HG03095 (cell line): ENCODE measurements at regions not wholly inside any gene's neighbourhood (a gene's known extent, or its start where the extent isn't known, plus 50 kb on each side); places are given as distances from the start of the nearest gene placed in this dataset.
A peak's percentile ranks its signal among the peaks of the same experiment; 100 is the strongest.

Experiments used
- ATAC-seq: cut with Tn5 transposase; IDR thresholded peaks from one replicate; pipeline ENCODE4 v1.9.1; 2021; ENCODE audit warnings: moderate library complexity; ENCODE audit not compliant: unreplicated experiment

- no peak for ATAC-seq
These were observed 588.2 kb downstream of the INHBA start for GRCh38 chr7:41114691-41115090.

DNA sequence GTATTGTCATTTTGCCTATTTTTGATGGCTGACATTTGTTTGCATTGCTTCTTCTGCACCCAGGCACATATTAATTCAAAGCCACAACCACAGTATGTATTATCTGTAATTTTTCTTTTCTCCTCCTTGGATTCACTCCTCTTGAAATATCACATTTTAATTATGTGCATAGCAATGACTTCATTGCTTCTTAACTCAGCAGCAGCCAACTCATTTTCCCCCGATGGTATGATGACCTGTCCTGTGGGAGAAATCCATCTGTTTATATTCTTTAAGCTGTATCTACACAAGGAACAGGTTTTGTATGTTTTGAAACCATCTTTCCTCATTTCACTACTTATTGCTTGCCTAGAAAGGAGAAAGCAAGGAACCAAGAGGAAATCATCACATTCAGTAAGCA is 588.8 kb downstream of the INHBA start:
- ATAC-seq = no peak

DNA sequence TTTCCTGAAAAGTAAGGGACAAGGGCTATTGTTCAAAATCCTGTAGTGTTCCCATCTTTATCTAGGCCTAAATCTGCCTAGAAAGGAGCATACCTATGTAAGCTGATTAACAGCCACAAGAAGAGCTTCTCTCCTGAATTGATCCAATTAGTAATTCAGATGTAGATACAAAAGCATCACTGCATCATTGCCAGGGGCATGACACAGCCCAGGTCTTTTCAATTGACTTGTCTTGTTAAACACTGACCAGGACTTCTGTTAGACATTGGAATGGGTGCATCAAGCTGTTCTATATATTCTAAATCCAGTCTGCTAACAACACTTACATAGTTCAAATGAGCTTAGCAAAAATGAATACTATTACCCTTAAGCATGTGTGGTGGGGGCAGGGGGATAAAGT is 589.2 kb downstream of the INHBA start:
- ATAC-seq = no peak

GRCh38 chr7:41110186-41110585 is 592.7 kb downstream of the INHBA start:
- no peak for ATAC-seq

GRCh38 chr7:41108821-41109220 is 594.1 kb downstream of the INHBA start:
- ATAC-seq = no peak

GRCh38 chr7:41107938-41108448 is 594.9 kb downstream of the INHBA start:
- ATAC-seq = no peak

DNA sequence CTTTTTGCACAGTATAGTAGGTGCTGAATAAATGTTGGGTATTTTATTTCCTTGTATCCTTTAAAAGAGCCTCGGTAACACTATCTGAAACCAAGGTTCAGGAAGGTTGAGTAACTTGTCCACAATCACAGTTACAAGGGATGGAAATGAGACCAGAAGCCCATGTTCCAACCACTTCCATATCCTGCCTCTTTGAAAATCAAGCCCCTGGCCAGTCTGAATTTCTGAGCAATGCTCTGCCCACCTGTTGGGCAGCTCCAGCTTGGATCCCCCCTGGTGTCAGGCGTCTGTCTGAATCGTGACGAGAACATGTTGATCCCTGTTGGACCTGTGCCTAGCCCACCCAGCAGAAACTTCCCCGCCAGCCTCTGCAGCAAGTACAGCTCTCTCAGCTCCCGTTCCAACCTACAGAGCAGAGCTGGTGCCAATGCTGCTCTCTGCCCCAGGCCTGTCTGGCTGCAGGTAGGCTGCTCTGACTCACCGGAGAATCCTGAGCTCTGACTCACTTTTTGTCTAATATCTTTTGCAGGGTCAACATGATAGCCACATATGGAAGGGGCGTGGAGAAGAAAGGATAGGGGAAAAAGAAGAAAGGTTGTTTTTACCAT is 595.5 kb downstream of the INHBA start:
- ATAC-seq = no peak

GRCh38 chr7:41104631-41105030 is 598.3 kb downstream of the INHBA start:
- no peak for ATAC-seq

GRCh38 chr7:41103331-41103730 is 599.6 kb downstream of the INHBA start:
- ATAC-seq = peak; percentile 68

DNA sequence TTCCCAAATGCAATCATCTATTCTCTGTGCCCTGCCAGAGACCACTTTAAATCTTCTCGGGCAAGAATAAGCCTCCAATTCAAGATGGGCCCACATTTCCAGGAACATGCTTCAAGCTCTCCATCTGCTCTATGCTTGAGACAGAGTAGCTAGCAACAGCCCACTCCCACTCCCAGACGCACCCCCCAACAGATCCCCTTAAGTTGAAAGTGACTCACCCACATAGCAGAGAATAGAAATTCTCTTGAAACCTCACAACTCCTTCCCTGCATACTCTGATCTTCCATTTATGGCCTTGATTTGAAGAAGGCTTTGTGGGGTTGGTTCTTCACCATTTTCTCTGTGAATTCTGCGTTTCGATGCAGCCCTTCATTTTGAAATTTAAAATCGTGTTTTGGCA is 604.0 kb downstream of the INHBA start:
- no peak for ATAC-seq

GRCh38 chr7:41098402-41098801 is 604.5 kb downstream of the INHBA start:
- no peak for ATAC-seq

DNA sequence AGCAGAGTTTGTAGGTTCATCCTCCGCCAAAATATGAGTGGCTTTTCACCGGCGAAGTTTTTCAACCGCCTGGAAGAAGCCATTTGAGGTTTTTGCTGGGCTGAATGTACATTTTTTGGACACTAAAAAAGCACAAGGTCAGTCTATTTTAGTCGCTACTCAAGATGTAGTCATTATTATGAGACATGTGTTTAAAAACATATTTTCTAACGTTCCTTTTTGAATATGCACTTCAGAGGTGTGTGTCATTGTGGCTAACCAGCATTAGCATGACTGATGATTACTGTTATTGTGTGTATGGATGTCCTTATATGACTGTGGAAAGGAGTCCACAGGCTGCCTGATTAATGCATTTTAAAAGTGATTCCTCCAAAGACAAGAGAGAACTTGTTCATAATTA is 605.4 kb downstream of the INHBA start:
- no peak for ATAC-seq

DNA sequence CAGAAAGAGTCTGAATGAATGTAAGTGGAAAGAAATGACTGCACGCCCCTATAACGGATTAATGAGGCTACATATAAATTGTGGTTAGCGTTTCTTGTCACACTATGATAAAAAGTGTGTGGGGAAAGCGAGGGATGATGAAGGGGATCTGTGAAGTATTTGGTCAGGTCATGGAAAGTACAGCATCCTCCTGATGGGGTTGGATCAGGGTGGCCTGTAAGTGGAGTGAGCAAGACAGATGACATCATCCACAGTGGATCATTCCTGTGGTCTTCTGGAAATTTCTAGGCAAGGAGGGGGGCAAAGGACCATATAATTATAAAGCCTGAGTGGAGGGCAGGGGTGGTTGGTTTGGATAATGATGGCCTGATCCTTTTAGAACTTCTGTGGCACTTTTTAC is 606.0 kb downstream of the INHBA start:
- no peak for ATAC-seq

DNA sequence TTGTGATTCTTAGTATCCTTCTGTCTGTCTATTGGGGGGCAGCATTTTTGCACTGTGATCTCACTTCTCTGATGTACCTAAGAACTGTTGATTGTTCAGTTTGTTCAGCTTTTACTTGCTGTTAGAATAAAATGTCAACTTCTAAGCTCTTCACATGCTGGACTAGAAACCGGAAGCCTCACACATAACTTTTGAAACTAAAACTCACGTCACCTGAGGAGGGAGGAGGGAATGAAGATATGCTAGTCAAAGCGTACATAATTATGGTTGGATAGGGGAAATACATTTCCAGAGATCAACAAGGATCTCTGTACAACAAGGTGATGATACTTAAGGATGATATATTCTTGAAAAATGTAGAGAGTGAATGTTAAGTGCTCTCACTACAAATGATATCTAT is 609.7 kb downstream of the INHBA start:
- ATAC-seq = no peak

GRCh38 chr7:41085244-41085643 is 617.6 kb downstream of the INHBA start:
- ATAC-seq = no peak

GRCh38 chr7:41084381-41084780 is 618.5 kb downstream of the INHBA start:
- no peak for ATAC-seq

DNA sequence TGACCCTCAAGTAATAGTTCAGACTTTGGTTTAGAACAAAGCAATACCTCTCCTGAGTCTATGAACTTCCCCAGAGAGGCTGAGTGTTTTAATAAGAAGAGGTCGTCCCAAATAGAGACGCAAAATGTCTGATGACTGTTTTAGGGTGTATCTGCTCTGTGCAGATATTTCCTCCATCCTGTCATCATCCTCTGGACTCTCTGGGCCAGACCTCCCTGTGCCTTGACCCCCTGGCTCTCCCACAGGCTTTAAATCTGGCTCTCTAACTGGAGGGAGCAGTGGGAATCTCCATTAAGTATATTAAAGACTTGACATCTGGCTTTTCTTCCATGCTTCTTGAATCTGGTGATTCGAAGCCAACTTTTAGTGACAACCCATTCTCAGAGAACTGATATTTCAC is 633.3 kb downstream of the INHBA start:
- no peak for ATAC-seq

DNA sequence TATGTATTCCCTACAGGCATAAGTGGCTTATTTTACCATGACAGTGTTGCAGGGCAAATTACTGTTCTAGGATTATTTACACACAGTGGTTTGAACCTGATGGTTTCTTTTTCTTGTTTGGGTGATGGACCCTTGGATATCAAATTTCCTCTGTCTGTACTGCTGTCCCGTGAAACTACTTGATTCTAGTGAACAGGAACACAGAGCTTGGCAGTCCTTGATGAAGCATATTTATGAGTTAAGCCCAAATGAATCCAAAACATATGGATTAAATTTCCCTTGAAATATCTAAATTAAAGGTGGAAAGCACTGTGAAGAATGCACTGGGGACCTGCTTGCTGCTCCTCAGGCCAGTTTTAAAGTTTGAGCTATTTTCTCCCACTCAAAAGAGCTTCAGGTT is 635.3 kb downstream of the INHBA start:
- no peak for ATAC-seq

- no peak for ATAC-seq
These were observed 637.2 kb downstream of the INHBA start for GRCh38 chr7:41065663-41066062.

GRCh38 chr7:41063116-41063515 is 639.8 kb downstream of the INHBA start:
- no peak for ATAC-seq

DNA sequence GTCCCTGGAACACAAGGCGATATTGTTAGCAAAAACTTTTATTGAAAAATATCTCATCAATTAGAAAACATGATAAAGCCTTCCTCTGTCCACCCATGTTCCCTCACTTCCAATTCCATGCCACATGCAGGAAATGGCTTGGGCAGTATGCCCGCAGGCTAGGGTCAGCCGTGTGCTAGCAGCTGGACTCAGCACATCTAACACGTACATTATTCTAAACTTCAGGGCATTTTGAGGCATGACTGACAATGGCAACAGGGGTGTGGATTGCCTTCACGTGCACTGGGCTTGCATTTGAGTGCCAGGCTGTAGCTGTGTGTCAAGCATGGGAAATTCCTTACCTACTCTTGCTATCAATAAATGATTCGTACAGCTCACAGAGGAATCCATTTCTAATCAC is 642.1 kb downstream of the INHBA start:
- no peak for ATAC-seq

DNA sequence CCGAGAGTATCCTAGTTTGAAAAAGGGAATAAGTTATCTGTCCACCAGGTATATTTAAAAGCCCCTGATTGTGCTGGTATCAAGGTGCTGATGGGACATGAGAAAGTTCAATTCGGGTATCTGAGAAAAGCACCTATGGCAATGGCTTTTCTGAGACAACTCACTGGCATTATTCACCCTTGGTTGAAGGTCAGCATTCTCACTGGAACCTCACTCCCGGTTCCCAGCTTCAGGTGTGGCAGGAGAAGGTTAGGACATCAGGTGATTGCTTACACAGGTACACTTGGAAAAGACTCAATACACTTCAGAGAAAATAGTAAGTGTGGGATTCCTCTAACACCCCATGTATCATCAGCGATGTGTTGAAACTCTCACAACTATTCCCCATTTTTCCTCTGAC is 643.1 kb downstream of the INHBA start:
- no peak for ATAC-seq

DNA sequence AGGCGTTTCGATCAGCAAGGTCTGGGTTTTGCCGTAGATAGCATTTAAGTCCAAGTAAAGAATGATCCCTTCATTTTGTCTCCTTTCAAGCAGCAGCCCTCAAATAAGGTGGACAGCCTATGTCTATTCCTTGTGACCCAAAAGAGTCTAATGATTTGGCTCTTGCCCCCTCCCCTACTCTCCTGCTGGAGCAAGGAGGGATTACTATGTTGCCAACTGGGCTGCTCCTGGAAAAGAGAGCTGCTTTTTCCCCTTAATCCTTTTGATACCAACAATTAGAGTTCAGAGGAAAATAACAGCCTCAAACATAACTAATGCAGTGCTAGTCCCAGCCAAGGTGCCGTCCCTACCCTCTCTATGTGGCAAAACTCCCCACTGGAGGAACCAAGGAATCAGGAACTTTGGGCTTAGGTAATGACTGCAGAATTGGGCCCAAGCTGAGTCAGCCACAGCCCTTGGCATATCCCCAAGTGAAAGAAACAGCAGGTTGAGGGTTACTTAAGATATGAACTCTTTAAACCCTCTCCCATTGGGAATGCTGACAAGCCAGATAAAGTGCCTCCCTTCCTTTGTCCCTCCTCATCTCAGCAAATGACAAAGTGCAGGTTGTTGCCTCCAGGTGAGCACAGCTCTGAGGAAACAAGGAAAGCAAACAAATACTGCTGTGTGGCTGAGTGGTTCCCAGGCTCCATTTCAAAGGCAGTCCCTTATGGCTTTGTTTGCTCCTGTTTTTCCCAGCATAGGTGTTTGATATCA is 643.7 kb downstream of the INHBA start:
- no peak for ATAC-seq
